Jurkat, Clone E6-1 (cell line): ENCODE measurements at regions not wholly inside any gene's neighbourhood (a gene's known extent, or its start where the extent isn't known, plus 50 kb on each side); places are given as distances from the start of the nearest gene placed in this dataset.

Source experiments
- DNase-seq: peaks from one replicate; pipeline ENCODE4 v3.0.0-alpha.2; 2011; ENCODE audit warnings: low read depth, low spot score
- H3K4me3 ChIP-seq: 2 replicates; pipeline ENCODE4 v1.5.1; 2011; ENCODE audit warnings: mild to moderate bottlenecking, low read length, control low read depth, moderate library complexity

DNA sequence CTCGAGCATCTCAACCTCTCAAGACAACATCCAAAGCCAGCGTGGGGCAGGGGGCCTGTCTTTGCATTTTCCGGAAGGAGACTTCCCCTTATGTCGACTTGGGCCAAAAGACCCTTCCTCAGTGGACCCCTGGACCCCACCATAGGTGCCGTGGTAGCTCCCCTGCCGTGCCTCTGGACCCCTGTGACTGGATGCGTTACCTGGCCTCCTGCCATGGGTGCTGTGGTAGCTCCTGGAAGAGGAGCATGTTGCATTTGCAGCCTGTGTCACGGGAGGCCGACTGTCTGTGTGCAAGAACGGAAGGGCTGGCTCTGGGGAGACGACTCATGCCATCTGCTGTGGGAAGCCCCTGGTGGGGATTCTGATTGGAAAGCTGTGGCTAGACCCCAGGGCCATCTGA lies 130.1 kb downstream of the FOXL1 start:
- no peak for DNase-seq
- H3K4me3 ChIP-seq: no peak overlapping the region

DNA sequence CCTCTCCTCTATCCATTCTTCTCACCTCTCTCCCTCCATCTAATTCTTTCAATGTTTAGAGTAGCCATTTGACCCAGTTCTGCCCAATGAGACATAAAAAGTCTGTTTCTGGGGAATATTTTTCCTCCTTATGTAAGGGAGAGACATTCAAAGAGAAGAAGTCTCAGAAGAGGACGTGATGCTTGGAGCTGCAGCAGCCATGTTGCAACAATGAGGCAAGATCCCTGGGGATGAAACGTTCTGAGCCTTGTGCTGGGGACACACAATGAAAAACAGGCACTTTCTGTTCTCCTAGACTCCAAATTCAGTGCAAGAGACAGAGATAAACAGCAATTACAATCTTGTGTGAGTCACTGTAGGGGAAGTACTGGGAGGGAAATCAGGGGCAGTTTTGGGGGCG lies 130.8 kb downstream of the FOXL1 start:
- no peak for DNase-seq
- H3K4me3 ChIP-seq: no peak overlapping the region

DNA sequence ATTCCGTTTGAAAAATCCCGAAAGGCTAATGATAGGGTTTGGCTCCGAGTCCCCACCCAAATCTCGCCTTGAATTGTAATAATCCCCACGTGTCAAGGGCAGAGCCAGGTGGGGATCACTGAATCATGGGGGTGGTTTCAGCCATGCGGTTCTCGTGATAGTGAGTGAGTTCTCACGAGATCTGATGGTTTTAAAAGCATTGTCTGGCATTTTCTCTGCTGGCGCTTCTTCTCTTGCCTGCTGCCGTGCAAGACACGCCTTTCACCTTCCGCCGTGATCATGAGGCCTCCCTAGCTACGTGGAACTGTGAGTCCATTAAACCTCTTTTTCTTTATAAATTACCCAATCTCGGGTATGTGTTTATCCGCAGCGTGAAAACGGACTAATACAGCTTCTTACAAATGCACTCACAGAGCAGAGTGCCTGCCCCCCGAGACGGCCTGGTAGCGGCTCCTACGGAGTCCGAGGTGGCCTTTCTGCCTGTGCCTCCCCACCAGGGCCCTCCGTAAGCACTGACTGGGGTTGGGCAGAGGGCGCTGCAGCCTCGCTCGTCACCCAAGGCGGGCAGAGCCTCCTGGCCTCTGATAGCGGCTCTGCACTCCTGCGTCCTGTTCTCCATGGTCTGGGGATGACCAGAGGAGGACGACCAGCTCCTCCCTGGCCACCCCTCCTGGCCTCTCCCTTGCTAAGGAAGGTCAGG lies 131.7 kb downstream of the FOXL1 start:
- H3K4me3 ChIP-seq: no peak overlapping the region
- no peak for DNase-seq

DNA sequence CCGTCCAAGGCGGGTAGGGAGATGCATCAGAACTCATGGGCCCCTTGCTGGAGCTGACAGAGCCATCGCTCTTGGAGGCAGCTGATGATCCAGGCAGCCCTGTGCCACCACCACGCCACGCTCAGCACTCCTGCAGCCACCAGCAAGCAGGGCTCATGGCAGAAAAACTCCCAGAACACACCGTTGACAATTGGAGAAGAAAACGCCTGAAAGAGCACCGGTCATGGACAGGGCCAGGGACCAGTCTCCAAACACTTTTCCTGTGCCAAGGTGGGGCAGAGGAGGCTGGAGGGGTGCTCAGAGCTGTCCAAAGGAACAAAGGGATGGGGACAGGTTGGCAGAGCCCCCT lies 132.2 kb downstream of the FOXL1 start:
- H3K4me3 ChIP-seq: no peak overlapping the region
- no peak for DNase-seq

DNA sequence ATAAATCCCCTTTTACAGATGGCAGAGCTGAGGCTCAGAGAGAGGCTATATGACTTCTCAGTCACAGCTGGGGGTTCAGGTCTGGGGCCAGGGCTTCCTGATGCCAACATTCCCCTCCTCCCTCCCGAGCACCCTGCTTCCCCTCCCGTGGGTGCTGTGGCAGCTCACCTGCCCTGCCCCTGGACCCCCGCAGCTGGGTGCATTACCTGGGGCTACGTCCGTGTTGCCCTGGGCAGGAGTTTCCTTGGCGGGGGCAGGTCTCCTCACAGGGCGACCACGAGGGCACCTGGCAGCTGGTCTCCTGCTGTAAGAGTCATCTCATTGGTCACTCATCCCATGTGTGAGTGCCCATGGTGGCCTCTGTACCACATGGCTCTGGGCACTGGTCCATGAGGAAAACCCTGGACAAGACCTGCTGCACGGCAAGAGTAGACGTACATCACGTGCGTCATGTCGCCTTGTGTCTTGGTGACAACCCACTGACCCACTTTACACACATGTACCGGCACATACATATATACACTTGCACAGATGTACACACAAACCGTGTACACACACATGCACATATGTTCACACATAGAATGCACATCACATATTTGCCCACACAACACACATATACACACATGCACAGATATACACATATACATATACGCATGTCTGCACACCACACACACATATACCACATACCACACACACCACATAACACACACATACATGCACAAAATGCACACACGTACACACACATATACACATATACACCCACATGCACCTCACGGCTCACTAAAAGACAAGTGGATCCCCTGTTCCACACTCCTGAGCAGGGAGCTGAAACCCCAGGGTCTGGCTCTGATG lies 134.0 kb downstream of the FOXL1 start:
- no peak overlapping the region for H3K4me3 ChIP-seq
- DNase-seq: no peak

DNA sequence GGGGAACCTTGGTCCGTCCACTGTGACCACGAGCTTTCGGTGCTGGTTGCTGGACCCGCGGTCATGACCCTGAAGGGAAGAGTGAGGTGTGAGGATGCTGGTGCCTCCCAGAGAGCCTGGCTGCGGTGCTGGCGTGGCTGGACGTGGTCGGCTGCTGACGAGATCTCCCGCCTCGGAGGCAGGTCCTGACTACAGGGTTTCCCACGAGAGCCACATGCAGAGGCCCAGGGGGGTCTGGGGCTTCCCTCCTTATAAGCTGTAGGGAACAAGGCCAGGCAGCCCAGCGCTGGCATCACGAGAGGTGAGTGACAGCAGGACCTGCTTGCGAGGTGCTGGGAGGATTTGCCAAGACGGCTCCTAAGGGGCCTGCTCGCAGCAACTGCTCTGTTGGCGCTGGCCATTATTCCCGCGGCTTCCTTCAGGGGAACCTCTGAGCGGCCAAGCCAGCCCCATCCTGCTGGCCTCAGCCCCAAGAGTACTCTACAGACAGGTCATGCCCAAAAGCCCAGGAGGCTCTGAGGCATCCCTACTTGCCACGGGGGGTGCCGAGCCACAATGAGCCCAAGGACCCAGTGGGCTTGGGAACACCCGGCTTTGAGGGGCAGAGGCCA lies 134.8 kb downstream of the FOXL1 start:
- H3K4me3 ChIP-seq: no peak overlapping the region
- DNase-seq: no peak

DNA sequence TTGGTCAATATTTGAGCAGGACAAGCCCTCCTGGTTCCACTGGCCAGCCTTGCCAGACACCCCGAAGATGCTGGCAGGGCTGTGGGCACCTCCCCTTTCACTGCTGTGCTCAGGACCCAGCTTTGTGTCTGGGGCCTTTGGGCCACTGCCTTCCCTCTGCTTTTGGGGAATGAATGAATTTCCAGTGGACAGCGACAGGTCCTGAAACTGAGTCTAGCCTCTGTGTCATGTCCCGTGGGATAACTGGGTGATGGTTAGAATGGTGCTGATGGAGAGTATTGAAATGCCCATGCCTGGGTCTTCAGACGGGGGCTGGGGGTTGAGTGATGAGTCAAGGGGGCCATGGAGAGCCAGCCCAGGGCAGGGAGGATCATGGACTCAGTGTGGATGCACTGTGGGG lies 135.8 kb downstream of the FOXL1 start:
- H3K4me3 ChIP-seq: no peak overlapping the region
- no peak for DNase-seq

DNA sequence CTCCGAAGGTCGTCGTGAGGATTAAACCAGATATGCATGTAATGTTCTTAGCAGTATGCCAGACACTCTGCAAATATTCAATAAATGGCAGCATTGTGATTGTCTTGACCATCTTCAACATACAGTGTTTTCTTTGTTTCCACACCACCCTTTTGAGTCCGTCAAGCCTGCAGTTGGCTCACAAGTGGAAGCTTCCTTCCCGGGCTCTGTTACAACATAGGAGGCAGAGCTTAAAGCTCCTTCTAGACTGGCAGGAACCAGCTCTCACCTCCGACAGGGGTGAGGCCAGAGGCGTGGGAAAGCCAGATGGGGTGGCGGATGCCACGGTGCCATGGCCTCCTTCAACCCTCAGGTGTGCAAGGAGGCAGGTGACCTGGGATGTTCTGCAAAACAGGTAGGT lies 138.3 kb downstream of the FOXL1 start:
- no peak for DNase-seq

DNA sequence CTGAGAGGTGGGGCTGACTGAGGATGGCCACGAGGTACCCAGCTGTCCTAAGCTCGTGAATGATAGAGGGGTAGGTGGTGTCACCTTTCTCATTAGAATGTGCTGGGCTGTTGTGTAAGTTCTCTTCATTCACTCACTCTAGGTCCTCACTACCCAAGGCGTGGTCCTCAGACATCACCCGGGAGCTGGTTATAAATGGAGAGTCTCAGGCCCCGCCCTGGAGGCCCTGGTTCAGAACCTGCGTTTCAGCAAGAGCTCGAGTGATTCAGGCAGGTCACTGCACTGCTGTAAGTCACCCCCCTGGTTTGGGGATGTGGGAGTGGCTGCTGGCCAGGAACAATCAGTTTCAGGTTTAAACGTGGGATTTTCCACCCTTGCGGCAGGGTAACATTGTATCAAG lies 139.8 kb downstream of the FOXL1 start:
- H3K4me3 ChIP-seq: no peak overlapping the region
- no peak for DNase-seq

More for the DNA sequence above, 138.3 kb downstream of the FOXL1 start:
- H3K4me3 ChIP-seq: no peak overlapping the region

DNA sequence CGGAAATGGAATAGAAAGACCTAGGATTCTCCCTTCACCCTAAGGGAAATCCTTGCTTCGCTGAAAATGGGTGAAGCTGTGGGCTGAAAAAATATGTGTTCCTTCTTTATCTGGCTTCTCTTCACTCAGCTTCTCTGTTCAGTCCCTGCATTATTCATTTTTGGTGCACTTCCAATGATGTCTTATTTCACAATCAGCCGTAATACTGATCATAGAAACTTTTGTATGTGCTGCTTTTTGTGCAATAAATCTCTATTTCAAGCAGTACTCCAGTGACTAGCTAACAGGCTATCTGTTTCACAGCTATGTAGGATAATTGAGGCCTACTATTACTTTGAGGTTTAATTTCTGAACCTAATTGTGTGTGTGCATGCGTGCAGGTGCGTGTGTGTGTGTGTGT lies 144.6 kb downstream of the FOXL1 start:
- no peak overlapping the region for H3K4me3 ChIP-seq
- no peak for DNase-seq

DNA sequence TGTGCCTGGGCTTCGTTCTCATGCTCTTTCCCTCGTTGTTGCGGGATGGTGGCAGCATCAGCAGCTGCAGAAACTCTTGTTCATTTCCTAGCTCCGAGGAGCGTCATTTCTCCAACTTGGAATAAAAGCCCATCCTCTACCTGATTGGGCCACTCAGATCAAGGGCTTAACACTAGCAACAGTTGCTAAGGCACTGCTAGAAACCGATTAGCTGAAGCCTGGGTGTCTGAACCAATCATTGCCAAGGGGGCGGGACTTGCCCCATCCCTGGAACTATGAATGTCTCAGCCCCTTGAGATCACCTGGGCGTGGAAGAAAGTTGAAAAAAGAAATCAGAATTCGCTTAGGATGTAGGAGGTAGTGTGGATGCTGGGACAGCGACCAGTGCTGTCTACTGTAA lies 145.3 kb downstream of the FOXL1 start:
- no peak overlapping the region for H3K4me3 ChIP-seq
- peak; percentile 4 for DNase-seq

DNA sequence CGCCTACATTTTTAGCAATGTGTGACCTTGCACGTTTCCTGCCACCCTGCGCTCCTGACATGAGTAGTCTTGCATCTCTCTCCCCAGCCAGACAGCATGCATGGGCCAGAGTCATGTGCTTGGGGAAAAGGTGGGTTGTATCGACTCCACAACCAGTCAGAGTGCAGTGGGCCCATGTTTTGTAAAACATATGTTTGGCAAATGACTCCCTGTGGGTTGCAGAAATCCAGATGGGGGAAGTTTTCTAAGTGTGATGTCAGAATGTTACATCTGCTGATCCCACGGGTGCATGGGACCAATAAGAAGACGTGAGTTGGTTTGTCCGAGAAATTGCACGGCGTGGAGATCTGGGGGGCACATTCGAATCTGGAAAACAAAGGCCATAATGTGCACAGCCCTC lies 147.1 kb downstream of the FOXL1 start:
- H3K4me3 ChIP-seq: no peak overlapping the region
- no peak for DNase-seq

DNA sequence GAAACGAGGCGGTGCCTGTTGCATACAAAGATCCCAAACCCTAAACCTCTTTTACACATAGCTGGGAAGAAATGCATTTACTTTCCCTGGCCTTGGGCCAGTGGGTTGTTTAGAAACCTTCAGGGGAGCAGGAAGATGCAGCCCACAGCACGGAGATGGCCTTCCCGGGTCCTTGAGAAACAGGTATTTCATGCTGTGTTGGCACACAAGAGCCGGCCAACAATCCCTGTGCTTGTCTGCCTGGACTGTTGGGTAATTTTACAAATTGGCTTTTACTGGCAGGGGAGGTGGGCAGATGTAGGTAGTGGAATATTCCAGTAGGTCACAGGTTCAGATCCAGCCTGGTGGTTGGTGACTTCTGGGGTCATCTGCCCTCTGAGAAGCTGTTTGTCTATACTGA lies 148.0 kb downstream of the FOXL1 start:
- H3K4me3 ChIP-seq: no peak overlapping the region
- no peak for DNase-seq

DNA sequence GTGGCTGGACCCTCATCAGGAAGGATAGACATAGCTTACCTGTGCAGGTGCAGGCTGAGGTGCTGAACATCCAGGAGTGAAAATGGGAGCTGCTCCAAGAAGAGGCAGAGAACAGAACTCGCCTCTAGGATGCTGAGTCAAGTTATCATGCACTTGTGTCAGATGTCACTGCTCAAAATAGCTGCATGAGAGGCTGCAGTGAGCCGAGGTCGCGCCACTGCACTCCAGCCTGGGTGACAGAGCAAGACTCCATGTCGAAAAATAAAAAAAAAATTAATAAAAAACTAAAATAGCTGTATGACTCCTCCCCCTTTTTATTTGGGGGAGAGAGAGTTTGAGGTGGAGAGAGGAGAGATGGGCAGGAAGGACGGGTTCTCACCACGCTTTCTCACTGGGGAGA lies 148.8 kb downstream of the FOXL1 start:
- DNase-seq: no peak
- no peak overlapping the region for H3K4me3 ChIP-seq

DNA sequence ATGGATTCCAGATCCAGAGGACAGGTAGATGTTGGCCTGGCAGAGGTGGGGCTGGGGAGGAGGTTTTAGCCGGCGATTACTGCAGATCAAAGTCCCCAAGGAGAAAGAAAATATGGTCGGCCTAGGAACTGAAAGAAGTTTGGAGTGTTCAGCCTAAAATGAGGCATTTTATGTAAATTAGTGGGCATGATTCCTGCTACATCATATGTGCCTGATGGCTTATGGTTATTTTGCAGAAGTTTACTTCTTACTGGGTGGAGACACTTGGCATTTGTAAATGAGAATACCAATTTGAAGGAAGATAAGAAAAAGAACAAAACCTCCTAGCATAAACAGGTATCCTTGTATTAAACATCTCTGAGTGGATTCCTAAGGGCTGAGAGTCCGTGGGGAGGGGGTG lies 149.3 kb downstream of the FOXL1 start:
- DNase-seq: no peak
- no peak overlapping the region for H3K4me3 ChIP-seq

DNA sequence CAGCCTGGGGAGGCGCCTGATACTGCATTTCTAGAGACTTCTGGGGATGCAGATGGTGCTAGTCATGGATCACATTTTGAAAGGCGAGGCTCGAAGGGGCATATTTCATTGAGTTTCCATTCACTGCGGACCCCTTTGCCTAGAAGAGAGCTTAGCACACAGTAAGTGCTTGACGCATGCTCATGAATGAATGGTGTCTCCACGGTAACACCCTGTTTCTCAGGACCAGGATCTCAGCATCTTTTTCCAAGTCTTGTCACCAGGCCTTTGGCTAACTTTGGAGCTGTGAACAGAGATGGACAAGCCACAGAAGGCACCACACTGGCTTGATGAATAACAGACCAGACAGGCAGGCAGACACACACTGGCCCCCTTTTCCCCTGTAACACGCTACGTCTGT lies 151.3 kb downstream of the FOXL1 start:
- DNase-seq: no peak
- H3K4me3 ChIP-seq: no peak overlapping the region

DNA sequence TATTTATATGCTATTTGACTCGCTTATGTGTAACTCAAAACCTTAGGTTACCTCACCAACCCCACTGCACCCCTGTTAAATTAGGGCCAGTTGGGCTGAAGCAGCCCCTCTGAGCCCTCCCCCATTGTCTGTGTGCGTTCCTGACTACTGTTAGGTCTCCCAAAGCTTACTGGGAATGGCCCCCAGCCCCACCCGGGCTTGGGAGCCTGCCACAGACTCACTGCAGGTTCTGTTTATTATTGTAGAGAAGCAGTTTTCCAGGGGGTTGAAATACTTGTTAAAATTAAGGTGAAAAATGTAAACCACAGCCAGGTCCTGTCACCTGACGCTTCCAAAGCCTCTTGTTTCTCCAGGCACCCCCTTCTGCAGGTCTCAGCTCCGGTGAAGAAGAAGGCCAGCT lies 151.7 kb downstream of the FOXL1 start:
- no peak for DNase-seq

DNA sequence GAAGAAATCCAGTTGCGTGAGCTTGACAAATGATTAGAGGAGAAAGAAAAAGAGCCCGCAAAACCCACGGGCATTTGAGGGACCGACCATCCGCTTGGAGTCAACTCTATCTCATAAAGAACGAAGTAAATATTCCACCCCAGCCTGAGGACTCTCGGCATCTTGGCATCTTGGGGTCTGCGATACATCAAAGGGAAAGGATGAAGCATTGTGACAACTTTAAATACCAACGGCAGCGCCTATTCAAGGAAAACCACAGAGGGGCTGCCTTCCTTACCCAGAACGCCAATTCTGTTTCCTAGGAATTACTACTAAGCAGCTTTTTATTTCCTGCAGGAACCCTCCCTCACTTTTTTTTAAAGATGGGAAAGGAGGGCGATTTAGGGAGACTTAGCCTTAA lies 152.2 kb downstream of the FOXL1 start:
- no peak for DNase-seq
- H3K4me3 ChIP-seq: no peak overlapping the region

More for the DNA sequence above, 151.7 kb downstream of the FOXL1 start:
- no peak overlapping the region for H3K4me3 ChIP-seq

DNA sequence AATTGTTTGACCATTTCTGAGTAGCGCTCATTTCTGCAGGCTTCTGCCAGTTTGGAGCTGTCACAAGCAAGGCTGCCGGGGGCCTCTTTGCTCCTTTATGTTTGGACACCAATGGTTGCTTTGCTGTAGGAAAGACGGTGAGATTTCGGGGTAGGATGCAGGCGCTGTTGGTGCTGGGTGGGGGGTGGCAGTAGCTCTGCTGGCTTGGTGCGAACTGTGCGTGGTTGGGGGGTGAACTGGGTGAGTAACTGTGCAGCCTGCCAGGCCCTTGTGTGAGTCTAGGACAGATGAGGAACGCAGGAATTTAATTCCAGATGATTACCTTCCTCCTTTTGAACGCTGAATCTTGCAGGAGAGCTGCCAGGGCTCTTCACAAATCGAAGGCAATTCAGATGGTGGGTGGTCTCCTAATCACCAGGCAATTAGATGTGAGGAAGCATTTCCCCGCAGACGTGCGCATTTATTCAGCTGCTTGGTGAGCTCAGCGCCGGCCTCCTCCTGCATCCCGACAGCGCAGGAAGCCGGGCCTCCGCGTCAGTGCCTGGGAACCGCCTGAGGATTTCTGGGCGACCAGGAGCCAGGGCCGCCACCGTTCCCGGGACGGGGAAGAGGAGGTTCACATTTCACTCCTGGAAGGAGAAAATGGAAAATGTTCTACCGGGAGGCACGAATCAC lies 154.4 kb downstream of the FOXL1 start:
- DNase-seq: no peak
- no peak overlapping the region for H3K4me3 ChIP-seq
